Activated T-helper 1 cell treated with anti-CD3 and anti-CD28 coated beads, Interleukin-12 subunit alpha, Interleukin-12 subunit beta, Interleukin-2, Interleukin-4 antibody, amounts not matched to agents 30 ng/mL and 10 ng/mL and 1 ng/mL, durations not matched to agents 14 hours and 24 hours and 36 hours (primary cell): ENCODE measurements at regions not wholly inside any gene's neighbourhood (a gene's known extent, or its start where the extent isn't known, plus 50 kb on each side); places are given as distances from the start of the nearest gene placed in this dataset.

Source experiments
- DNase-seq: peaks from one replicate; pipeline ENCODE4 v3.0.0; 2021; ENCODE audit warnings: low spot score
- H3K27ac Mint-ChIP-seq: one replicate; pipeline ENCODE4 v1.8.0; 2021; ENCODE audit warnings: mild to moderate bottlenecking, mixed read lengths
- H3K27me3 Mint-ChIP-seq: one replicate; pipeline ENCODE4 v1.8.0; 2022; ENCODE audit warnings: mild to moderate bottlenecking, moderate library complexity, mixed read lengths; ENCODE audit not compliant: insufficient read depth
- H3K36me3 Mint-ChIP-seq: one replicate; pipeline ENCODE4 v1.8.0; 2021; ENCODE audit warnings: low read depth, mixed read lengths
- H3K4me1 Mint-ChIP-seq: one replicate; pipeline ENCODE4 v1.8.0; 2021; ENCODE audit warnings: low read depth, mixed read lengths
- H3K4me3 Mint-ChIP-seq: one replicate; pipeline ENCODE4 v1.8.0; 2021; ENCODE audit warnings: mild to moderate bottlenecking, moderate library complexity, mixed read lengths
- H3K9me3 Mint-ChIP-seq: one replicate; pipeline ENCODE4 v1.8.0; 2021; ENCODE audit warnings: mixed read lengths
- intact Hi-C: fragments of 100-400 bp; cut with micrococcal nuclease; formaldehyde crosslinking; loops from one replicate; pipeline ENCODE4 v1.15.1; 2024

DNA sequence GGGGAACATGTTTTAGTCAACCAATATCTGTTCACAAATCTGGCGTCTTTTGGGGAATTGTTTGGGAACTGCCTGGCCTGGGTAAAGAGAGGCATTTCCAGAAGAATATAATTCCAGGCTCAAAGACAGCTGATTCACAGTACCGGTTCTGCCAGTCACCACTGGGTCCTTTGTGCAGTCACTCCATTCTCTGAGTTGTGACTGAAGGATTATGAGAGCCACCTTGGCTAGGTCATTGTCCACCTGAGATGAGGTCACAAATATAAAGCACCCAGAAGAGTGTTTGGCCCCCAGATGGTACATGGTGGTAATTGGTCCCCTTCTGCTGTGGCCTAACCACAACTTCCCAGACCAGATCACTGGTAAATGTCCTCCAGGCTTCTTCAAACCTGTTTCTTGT is 121.0 kb upstream of the SPACA1 start:
- Mint-ChIP-seq H3K27me3 (peaks cover 19% of the 10 kb centered on the region), H3K4me3 (no peak overlapping the region), H3K9me3 (no peaks in the 10 kb centered on the region), H3K36me3 (no peaks in the 10 kb centered on the region), H3K27ac (no peak overlapping the region), H3K4me1 (no peaks in the 10 kb centered on the region)
- intact Hi-C loops: no loop called here
- DNase-seq: no peak

DNA sequence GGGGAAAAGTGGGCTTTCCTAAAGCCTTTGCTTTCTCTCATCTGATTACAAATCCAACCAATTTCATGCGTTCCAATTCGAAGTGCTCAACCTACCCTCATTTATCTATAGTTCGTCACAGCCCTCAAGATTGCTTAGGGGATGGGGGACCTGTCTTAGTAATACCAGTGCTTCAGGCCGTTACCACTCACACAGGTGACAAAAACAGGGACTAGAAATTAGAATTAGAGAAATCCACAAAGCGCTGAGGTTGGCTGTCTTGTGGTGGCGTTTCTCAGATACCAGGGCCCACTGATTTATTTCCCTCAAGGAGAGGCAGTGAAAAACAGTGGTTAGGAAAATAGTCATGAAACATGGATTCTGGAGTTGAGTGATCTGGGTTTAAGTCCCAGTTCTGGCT is 121.6 kb upstream of the SPACA1 start:
- intact Hi-C loops: no loop called here
- H3K4me3 Mint-ChIP-seq: no peak overlapping the region
- no peaks in the 10 kb centered on the region for H3K9me3 Mint-ChIP-seq
- H3K4me1 Mint-ChIP-seq: no peaks in the 10 kb centered on the region
- no peak for DNase-seq
- H3K36me3 Mint-ChIP-seq: no peaks in the 10 kb centered on the region
- peaks cover 15% of the 10 kb centered on the region for H3K27me3 Mint-ChIP-seq
- no peak overlapping the region for H3K27ac Mint-ChIP-seq

DNA sequence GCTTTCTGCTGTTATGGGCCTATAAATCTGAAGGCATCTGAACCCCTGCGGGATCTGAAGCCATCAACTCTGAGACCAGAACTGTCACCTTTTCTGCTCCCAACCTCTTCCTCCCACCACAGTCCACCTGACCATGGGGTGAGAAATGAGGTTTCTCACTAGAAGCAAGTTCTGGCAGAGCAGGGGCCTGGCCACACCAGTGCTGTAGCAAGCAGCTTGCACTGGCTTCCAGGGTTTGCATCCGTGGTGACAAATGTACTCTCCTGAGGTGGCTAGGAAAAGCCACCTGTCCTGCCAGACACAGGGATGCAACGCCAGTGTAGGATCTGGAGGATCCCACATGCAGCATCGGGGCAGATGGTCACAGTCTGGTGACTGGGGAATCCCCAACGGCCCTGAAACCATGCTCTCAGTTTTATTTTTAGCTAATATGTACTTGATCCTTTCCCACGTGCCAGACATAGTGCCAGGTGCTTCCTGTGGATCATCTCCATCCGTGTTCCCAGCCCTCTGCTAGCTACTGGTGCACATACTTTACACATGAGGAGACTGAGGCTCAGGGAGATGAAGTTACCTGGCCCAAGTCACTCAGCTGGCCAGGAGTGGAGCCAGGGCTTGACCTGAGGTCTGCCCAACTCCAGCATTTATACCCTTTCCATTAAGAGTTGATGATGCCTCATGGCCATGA is 122.1 kb upstream of the SPACA1 start:
- Mint-ChIP-seq H3K9me3 (no peaks in the 10 kb centered on the region), H3K4me3 (no peak overlapping the region), H3K27ac (no peak overlapping the region), H3K36me3 (no peaks in the 10 kb centered on the region), H3K4me1 (no peaks in the 10 kb centered on the region), H3K27me3 (peaks cover 15% of the 10 kb centered on the region)
- no peak for DNase-seq
- intact Hi-C loops: no loop called here

DNA sequence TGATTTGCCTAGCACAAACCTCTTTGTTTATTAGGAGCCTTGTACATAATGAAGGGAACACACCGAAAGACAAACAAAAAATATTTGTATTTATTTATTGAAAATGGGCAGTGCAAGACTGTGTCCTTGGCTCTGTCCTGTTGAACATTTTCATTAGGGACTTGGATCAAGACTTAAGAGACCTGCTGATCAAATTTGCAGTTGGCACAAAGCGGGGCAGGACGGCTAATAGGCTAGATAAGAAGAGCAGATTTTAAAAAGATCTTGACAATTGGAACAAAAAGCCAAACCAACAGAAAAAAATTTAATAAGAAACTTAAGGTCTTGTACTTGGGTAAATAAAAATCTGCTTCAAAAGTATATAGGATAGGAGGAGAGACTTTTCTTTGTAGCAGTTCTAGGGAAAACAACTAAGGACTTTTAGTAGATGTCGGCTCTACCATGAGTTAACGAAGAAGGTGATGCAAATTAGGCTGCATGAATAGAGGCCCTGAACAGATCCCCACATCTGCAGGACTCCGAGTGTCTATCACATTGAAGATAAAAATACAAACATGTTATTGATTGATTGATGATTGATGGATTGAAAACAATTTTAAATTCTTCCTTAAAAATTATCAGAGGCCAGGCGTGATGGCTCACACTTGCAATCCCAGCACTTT is 124.1 kb upstream of the SPACA1 start:
- H3K4me1 Mint-ChIP-seq: no peaks in the 10 kb centered on the region
- H3K36me3 Mint-ChIP-seq: no peaks in the 10 kb centered on the region
- no peaks in the 10 kb centered on the region for H3K9me3 Mint-ChIP-seq
- no peak for DNase-seq
- H3K4me3 Mint-ChIP-seq: no peak overlapping the region
- intact Hi-C loops: no loop called here
- H3K27me3 Mint-ChIP-seq: peaks cover 23% of the 10 kb centered on the region
- H3K27ac Mint-ChIP-seq: no peak overlapping the region

DNA sequence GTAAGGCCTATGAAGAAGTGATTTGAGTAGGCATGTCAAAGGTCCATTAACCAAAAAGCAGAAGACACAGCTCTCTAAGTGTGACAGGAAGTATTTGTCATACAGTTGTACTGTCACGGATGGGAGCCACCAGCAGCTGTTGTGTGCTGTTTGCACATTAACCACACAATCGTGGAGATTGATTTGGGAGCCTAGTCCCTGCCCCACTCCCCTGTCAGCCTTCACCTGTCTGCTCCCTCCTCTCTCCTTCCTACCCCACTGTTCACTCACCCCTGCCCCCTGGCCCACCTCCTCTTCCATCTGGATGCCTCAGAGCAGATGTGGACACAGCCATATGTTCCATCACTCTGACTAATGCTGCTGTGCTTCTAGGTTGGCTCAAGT is 124.7 kb upstream of the SPACA1 start:
- H3K4me1 Mint-ChIP-seq: no peaks in the 10 kb centered on the region
- H3K27me3 Mint-ChIP-seq: peaks cover 23% of the 10 kb centered on the region
- H3K36me3 Mint-ChIP-seq: no peaks in the 10 kb centered on the region
- H3K27ac Mint-ChIP-seq: no peak overlapping the region
- DNase-seq: no peak
- H3K4me3 Mint-ChIP-seq: no peak overlapping the region
- H3K9me3 Mint-ChIP-seq: no peaks in the 10 kb centered on the region
- intact Hi-C loops: no loop called here

DNA sequence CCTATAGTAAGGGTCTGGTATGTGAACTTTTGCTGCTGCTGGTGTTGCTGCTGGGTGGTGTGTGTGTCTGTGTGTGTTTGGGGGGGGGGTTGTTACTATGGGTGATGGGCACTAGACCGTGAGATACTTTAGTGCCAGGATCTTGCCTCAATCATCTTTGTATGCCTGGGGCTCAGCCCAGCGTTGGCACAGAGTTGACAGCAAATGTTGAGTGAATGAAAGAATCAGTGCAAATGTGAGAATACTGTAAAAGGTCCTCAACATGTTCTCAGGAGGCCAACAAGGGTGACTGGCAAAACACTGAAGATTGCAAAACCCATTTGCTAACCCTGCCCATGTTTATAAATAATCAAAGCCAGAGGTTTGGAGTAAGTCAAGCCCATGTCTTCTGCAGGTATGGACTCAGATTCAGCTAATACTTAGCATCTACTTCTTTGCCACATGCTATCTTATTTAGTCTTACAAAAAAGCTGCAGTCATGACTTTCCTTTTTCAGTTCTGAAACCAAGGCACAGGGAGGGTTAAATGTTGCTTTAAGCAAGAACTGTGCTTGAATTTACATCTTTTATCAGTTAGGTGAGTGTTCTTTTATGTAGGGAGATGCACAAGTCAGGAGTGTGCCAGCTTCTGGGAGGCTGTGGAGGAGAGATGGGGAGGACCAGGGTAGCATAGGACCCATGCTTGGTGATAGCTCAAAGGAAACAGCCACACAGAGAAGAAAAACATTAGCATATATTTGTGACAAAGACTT is 125.3 kb upstream of the SPACA1 start:
- Mint-ChIP-seq H3K4me1 (no peaks in the 10 kb centered on the region), H3K27ac (no peak overlapping the region), H3K36me3 (no peaks in the 10 kb centered on the region), H3K4me3 (no peak overlapping the region), H3K27me3 (peaks cover 23% of the 10 kb centered on the region), H3K9me3 (no peaks in the 10 kb centered on the region)
- intact Hi-C loops: no loop called here
- DNase-seq: no peak

DNA sequence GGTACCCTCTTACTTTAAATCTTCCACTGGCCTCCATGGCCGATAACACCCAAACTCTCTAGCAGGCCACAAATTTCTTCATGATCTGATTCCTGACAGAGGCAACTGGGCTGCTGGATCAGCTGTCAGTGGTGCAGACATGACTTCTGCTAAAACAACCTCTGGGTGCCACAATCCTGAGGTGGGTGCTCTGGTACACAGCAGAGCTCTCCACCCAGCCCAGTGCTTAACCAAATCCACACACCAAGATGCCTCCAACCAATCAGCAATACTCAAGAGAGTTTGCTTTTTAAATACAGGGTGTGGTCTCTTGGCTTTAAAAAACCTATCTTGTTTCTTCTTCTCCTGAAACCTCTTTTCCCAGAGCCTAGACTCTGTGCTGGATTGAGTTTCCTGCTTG is 126.6 kb upstream of the SPACA1 start:
- intact Hi-C loops: no loop called here
- H3K27ac Mint-ChIP-seq: no peak overlapping the region

DNA sequence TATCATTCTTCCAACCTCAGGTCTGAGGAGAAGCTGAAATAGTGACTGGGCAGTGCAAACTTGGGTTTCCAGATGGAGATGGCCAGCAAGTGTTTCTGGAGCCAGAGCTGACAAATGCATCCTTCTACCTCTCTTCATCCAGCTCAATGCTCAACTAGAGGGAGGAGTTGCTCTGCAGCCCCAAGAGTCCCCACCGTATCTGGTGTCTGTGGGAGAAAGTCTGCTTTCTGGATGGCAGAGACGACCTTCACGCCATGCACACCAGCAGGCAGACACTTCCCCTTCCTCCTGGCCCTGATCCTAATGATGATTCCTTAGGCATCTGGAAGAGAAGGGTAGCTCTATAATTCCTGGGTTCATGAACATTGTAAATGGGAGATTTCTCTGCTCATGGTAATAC is 127.4 kb upstream of the SPACA1 start:
- intact Hi-C loops: no loop called here
- no peak for DNase-seq
- peaks cover 26% of the 10 kb centered on the region for H3K27me3 Mint-ChIP-seq
- H3K9me3 Mint-ChIP-seq: no peaks in the 10 kb centered on the region
- no peak overlapping the region for H3K27ac Mint-ChIP-seq
- no peak overlapping the region for H3K4me3 Mint-ChIP-seq
- no peaks in the 10 kb centered on the region for H3K36me3 Mint-ChIP-seq
- no peaks in the 10 kb centered on the region for H3K4me1 Mint-ChIP-seq

More for the DNA sequence above, 126.6 kb upstream of the SPACA1 start:
- Mint-ChIP-seq H3K4me1 (no peaks in the 10 kb centered on the region), H3K9me3 (no peaks in the 10 kb centered on the region), H3K4me3 (no peak overlapping the region), H3K36me3 (no peaks in the 10 kb centered on the region), H3K27me3 (peaks cover 26% of the 10 kb centered on the region)
- no peak for DNase-seq

DNA sequence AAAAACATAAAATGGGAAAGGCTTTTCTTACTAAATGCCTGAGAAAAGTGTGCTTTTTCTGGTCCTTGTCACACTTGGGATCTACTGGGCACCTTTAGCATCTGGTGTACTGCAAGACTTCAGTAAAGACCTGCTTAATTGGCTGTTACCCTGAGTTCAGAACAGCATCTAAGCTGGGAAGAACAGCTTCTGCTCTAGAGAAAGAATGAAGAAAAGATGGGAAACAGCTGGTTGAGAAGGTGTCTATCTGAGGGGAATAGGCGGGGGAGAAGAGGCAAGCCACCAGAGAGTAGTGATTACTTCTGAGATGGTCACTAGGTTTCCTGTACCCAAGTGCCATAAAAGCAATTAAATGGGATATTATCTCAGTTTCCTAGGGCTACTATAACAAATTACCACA is 128.2 kb upstream of the SPACA1 start:
- Mint-ChIP-seq H3K27me3 (peaks cover 21% of the 10 kb centered on the region), H3K27ac (no peak overlapping the region), H3K4me3 (no peak overlapping the region), H3K4me1 (peaks cover 5% of the 10 kb centered on the region), H3K36me3 (no peaks in the 10 kb centered on the region), H3K9me3 (no peaks in the 10 kb centered on the region)
- intact Hi-C loops: no loop called here
- DNase-seq: no peak

DNA sequence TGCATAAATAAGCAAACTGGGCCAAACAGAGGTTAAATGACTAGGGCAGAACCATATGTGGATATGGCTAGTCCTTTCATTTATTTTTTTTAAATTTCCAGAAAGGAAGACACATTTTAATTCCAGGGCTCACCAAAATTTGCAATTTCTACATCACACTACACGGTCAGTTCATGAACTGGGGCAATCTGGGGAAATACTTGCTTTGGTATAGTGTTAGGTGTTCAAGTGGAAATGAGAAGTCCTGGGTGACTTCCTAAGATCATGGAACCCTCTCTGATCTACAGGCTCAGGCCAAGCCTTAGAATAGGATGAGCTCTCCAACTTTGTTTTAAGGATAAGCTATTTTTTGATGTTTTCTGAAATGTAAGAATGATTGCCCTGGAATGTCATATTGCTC is 128.6 kb upstream of the SPACA1 start:
- H3K4me1 Mint-ChIP-seq: peaks cover 5% of the 10 kb centered on the region
- intact Hi-C loops: no loop called here
- peaks cover 21% of the 10 kb centered on the region for H3K27me3 Mint-ChIP-seq
- no peaks in the 10 kb centered on the region for H3K9me3 Mint-ChIP-seq
- H3K36me3 Mint-ChIP-seq: no peaks in the 10 kb centered on the region
- H3K4me3 Mint-ChIP-seq: no peak overlapping the region
- no peak overlapping the region for H3K27ac Mint-ChIP-seq
- DNase-seq: no peak

DNA sequence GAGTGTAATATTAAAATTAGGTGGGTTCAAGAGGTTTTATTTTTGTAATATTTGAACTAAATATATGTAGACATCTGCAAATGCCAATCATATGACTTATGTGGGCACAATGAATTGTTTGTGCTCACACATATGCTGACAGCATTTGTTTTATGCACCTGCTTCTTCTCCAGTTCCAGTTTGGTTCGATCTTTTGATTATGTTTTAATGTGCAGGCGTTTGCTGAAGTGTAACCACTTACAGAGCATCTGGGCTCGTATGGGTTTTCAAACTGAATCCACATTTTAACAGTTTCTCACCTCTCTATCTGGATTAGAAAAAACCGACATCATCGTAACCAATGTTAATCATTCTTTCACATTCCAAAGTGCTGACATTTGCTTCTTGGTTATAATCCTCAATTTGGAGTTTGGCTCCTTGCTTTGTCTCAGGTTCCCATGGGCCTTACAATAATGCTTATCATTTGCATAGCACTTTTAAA is 129.1 kb upstream of the SPACA1 start:
- peaks cover 19% of the 10 kb centered on the region for H3K27me3 Mint-ChIP-seq
- peaks cover 5% of the 10 kb centered on the region for H3K4me1 Mint-ChIP-seq

DNA sequence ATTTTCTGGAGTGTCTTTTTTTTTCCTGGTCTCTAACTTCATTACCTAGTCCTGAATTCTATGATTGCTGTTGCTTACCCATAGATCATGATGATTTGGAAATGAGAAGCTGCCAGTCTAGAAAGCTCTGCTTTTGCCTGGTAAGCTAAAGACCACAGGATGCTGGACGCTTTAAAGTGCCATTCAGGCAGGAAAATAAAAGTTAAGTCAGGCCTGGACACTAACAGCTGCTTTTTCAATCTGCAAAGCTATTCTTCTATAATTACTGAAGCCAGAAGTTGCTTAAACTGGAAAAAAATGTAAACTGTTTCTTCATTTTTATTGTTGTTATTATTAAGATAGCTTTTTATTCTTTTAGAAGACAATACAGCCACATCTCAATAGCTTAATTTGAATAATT is 129.8 kb upstream of the SPACA1 start:
- H3K4me1 Mint-ChIP-seq: peaks cover 5% of the 10 kb centered on the region
- intact Hi-C loops: no loop called here
- no peak overlapping the region for H3K27ac Mint-ChIP-seq
- no peaks in the 10 kb centered on the region for H3K36me3 Mint-ChIP-seq
- no peak for DNase-seq
- H3K9me3 Mint-ChIP-seq: no peaks in the 10 kb centered on the region
- no peak overlapping the region for H3K4me3 Mint-ChIP-seq
- peaks cover 15% of the 10 kb centered on the region for H3K27me3 Mint-ChIP-seq

More for the DNA sequence above, 129.1 kb upstream of the SPACA1 start:
- no peak overlapping the region for H3K27ac Mint-ChIP-seq
- H3K9me3 Mint-ChIP-seq: no peaks in the 10 kb centered on the region
- H3K36me3 Mint-ChIP-seq: no peaks in the 10 kb centered on the region
- H3K4me3 Mint-ChIP-seq: no peak overlapping the region
- DNase-seq: no peak
- intact Hi-C loops: no loop called here

DNA sequence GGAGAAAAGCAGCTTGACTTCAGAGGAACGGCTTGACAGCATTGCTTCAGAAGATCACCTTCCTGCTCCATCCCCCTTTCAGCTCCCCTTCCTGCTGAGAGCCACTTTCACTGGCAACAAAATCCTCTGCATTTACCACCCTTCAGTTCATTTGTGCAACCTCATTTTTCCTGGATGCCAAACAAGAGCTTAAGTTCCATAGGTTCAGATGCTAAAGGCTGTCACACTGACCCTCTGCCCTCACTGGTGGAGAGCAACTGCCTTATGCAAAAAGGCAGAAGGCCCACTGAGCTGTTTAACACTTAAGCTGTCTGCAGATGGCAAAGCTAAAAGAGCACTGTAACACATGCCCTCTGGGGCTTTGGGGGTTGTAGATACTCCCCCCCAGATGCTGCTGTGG is 131.2 kb upstream of the SPACA1 start:
- no peak overlapping the region for H3K27ac Mint-ChIP-seq
- peaks cover 18% of the 10 kb centered on the region for H3K27me3 Mint-ChIP-seq
- H3K9me3 Mint-ChIP-seq: no peaks in the 10 kb centered on the region
- intact Hi-C loops: no loop called here
- H3K4me3 Mint-ChIP-seq: no peak overlapping the region
- H3K36me3 Mint-ChIP-seq: no peaks in the 10 kb centered on the region
- no peak for DNase-seq
- peaks cover 8% of the 10 kb centered on the region for H3K4me1 Mint-ChIP-seq
